HUES48 (cell line): ENCODE measurements at regions not wholly inside any gene's neighbourhood (a gene's known extent, or its start where the extent isn't known, plus 50 kb on each side); places are given as distances from the start of the nearest gene placed in this dataset.
"Not testable (repeated sequence)": the region's sequence is repeated elsewhere in the genome, so short reads cannot be mapped to it uniquely, and the experiment has no call there.

Experiments
- H3K27ac ChIP-seq: one replicate; pipeline ENCODE4 v1.7.0; 2013; ENCODE audit warnings: low read depth, low read length, inconsistent platforms
- H3K27me3 ChIP-seq: 2 replicates; pipeline ENCODE4 v1.6.1; 2013; ENCODE audit warnings: mild to moderate bottlenecking, low read length; ENCODE audit not compliant: control insufficient read depth, insufficient read depth
- H3K36me3 ChIP-seq: 2 replicates; pipeline ENCODE4 v1.6.1; 2013; ENCODE audit warnings: low read length; ENCODE audit not compliant: control insufficient read depth, insufficient read depth
- H3K4me1 ChIP-seq: 2 replicates; pipeline ENCODE4 v1.6.1; 2013; ENCODE audit warnings: mild to moderate bottlenecking, low read length; ENCODE audit not compliant: control insufficient read depth, insufficient read depth
- H3K4me3 ChIP-seq: 2 replicates; pipeline ENCODE4 v1.5.1; 2013; ENCODE audit warnings: mild to moderate bottlenecking, low read depth, low read length
- H3K9ac ChIP-seq: 2 replicates; pipeline ENCODE4 v1.6.1; 2013; ENCODE audit warnings: mild to moderate bottlenecking, low read depth, low read length, moderate library complexity
- H3K9me3 ChIP-seq: 2 replicates; pipeline ENCODE4 v1.6.1; 2013; ENCODE audit warnings: low read length; ENCODE audit not compliant: control insufficient read depth, insufficient read depth

DNA sequence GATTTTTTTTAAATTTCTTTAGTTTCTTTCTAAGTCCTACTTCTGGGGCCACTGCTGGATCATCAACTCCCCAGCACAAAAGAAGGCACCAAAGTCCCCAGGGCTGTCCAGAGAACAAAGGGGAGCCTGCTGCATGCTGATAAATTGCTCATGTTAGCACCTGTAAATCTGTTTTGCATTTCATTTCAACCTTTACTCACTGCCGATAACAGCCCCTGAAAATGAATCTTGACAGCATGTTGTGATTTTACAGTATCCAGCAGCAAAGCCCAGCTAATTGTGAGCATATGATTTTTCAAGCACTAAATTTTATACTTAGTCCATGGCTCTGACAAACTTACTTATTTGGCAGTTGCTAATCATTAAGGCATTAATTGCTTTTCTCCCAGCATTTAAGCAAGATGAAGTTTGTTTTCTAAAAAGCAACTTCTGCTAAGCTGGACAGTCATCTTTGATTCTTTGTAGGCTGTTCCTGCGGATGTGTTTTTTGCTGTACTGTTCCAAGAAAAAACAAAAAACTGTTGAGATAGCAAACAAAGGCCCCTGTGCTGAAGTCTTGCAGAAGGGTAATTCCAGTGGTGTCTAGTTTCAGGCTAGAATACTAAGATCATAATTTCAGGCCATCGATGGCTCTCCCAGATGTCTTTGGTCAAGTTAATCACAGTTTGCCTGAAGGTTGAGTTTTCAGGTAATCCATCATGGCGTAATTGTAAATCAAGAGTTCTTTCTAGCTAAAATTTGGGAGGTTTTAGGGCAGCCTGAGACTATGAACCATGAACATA, 73.1 kb upstream of the GAS1 start:
- Histone ChIP-seq H3K36me3 (no peaks in the 10 kb centered on the region), H3K9me3 (no peaks in the 10 kb centered on the region), H3K27ac (no peak overlapping the region), H3K27me3 (no peaks in the 10 kb centered on the region), H3K4me3 (no peak overlapping the region), H3K9ac (no peak overlapping the region), H3K4me1 (0 out of 2 replicates have a peak, but pooled peaks cover 5% of the 10 kb centered on the region)

DNA sequence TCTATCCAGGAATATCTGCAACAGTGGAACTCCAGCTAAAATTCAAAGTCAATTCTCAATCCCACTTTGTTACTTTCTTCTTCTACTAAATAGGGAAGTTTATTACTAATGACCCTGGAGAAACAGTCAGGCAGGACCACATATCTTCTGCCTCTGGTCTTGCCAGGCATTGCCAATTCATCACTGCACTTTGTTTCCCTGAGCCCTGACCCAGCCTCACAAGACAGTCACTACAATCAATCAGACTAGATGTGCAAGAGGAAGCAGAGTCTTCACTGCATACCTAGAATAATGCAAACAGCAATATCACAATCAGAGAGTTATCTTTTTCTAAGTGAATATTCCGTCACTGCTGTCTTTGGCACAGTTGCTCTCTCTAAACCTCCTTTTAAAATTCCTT, 74.9 kb upstream of the GAS1 start:
- no peak overlapping the region for H3K9ac ChIP-seq
- H3K4me3 ChIP-seq, result no peak overlapping the region
- no peaks in the 10 kb centered on the region for H3K9me3 ChIP-seq
- H3K27ac ChIP-seq, result no peak overlapping the region
- H3K4me1 ChIP-seq, result 0 out of 2 replicates have a peak, but pooled peaks cover 5% of the 10 kb centered on the region
- H3K27me3 ChIP-seq, result no peaks in the 10 kb centered on the region
- H3K36me3 ChIP-seq, result no peaks in the 10 kb centered on the region

DNA sequence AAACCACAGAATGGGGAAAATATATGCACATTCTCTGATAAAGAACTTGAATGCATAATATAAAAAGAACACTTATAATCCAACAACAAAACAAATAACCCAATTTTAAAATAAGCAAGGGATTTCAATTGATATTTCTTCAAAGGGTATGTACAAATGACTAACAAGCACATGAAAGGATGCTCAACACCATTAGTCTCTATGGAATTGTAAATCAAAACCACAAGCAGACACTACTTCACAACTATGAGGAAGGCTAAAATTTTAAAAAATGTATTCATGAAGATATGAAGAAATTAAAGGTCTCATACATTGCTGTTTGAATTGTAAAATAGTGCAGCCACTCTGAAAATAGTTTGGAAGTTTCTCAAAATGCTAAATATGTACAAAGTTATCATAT, 78.9 kb upstream of the GAS1 start:
- Histone ChIP-seq H3K4me1 (0 out of 2 replicates have a peak, but pooled peaks cover 5% of the 10 kb centered on the region), H3K36me3 (no peaks in the 10 kb centered on the region), H3K27ac (no peak overlapping the region), H3K4me3 (no peak overlapping the region), H3K27me3 (no peaks in the 10 kb centered on the region), H3K9me3 (no peaks in the 10 kb centered on the region), H3K9ac (no peak overlapping the region)

DNA sequence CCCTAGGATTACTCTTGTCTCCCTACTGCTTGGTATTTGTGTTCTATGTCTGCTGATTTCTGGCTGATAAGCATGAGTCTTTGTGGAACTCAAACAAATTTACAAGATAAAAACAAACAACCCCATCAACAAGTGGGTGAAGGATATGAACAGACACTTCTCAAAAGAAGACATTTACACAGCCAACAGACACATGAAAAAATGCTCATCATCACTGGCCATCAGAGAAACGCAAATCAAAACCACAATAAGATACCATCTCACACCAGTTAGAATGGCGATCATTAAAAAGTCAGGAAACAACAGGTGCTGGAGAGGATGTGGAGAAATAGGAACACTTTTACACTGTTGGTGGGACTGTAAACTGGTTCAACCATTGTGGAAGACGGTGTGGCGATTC, 81.5 kb upstream of the GAS1 start:
- not testable (repeated sequence) for H3K4me3 ChIP-seq, H3K27ac ChIP-seq, H3K36me3 ChIP-seq, H3K4me1 ChIP-seq, H3K9ac ChIP-seq, H3K27me3 ChIP-seq, H3K9me3 ChIP-seq

DNA sequence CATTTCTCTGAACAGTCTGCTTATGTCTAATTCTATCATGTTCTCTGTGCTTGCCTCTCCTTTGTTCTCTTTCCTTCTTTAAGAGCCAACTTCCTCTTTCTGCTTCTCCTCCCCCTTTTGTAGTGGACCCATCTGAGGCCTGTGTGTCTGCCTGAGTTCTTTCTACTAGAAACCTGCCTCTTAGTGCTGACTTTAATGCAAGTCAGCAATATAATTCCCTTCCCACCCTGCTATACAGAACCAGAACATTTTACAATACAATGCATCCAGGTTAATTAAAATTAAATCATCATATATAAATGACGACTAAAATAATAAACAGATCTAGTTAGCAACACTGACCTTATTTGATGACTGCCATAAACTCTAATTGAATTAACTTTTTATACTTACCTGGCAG, 82.6 kb upstream of the GAS1 start:
- Histone ChIP-seq H3K36me3 (no peaks in the 10 kb centered on the region), H3K9ac (no peak overlapping the region), H3K4me3 (no peak overlapping the region), H3K4me1 (peaks cover 5% of the 10 kb centered on the region; the same call in 1 of the 2 replicates), H3K27me3 (no peaks in the 10 kb centered on the region), H3K9me3 (no peaks in the 10 kb centered on the region), H3K27ac (no peak overlapping the region)

DNA sequence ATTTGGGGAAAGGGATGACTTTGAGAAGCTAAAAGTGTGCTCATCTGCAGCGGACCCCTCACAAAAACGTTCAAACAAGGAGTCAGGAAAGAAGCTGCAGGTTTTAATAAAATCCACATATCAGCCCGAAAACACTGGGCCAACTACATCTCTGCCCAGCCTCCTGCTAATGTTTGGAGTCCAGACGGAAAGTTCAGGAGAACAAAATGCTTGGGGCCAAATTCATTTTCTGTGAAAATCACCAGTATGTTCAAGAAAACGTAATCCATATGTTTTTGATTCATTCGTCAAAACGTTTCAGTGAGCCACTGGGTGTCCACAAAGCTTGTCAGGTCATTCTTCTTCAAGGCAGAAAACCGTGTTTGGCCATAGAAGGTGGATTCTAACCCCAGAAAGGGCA, 87.5 kb upstream of the GAS1 start:
- Histone ChIP-seq H3K36me3 (no peaks in the 10 kb centered on the region), H3K27me3 (no peaks in the 10 kb centered on the region), H3K4me1 (peaks cover 5% of the 10 kb centered on the region; the same call in 1 of the 2 replicates), H3K9me3 (no peaks in the 10 kb centered on the region), H3K4me3 (no peak overlapping the region), H3K27ac (no peak overlapping the region), H3K9ac (no peak overlapping the region)

DNA sequence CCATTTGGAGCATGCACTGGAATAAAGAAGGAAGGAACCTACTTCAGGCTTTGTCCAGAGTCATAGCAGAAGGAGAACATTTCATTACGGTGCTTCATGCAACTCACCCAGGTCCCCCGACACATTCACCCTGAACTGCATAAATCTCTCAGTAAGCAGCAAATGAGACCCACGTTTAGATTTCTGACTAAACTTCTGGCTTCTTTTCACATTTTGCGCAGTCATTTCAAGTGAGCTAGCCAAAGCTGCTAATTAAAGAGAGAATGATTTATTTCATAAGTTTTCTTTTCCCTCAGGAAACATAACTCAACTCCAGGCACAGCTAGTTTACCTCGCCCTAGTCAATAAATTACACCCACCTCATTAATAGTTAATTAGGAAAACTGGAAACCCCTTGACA, 88.6 kb upstream of the GAS1 start:
- no peaks in the 10 kb centered on the region for H3K9me3 ChIP-seq

DNA sequence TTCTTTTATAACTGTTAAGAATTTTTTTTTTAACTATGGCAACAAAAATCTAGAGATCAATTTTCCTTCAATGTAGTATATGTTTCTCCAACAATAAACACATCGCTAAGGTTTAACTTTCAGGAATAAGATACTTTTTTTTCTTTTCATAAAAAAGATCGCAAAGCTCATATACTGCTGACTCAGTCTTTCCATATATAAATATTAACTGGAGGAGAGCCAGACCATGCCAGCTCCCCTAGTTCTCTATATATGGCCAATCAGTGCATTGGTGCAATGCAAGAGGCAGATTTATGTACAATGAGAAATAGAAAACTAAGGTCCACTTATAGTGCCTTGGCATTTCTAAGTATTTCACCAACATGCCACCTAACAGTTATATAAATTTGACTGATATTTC, 89.2 kb upstream of the GAS1 start:
- Histone ChIP-seq H3K4me1 (peaks cover 5% of the 10 kb centered on the region; the same call in 1 of the 2 replicates), H3K27ac (no peak overlapping the region)

More for the DNA sequence above, 88.6 kb upstream of the GAS1 start:
- H3K27ac ChIP-seq, result no peak overlapping the region
- H3K4me1 ChIP-seq, result peaks cover 5% of the 10 kb centered on the region; the same call in 1 of the 2 replicates
- no peaks in the 10 kb centered on the region for H3K36me3 ChIP-seq
- H3K9ac ChIP-seq, result no peak overlapping the region
- H3K4me3 ChIP-seq, result no peak overlapping the region
- no peaks in the 10 kb centered on the region for H3K27me3 ChIP-seq

DNA sequence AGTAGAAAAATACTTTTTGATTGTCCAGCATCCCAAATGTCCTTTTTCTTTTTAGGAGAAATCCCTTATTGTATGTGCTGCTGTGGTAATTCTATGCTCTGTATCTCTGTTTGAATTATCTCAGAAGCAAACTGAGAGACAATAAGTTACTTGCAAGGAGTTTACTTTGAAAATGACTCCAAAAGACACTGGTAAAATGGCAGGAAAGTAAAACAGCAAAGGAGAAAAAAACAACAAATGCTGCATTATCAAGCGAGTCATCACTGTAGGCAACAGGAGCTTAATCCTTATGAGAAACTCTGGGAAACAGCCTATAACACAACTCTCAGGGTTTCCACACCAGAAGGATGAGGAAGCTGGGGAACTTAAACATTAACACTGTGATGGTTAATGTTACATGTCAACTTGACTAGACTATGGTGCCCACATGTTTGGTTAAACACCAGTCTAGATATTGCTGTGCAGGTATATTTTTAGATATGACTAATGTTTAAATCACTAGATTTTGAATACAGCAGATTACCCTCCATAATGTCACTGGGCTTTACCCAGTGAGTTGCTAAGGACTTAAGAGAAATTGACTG, 92.6 kb upstream of the GAS1 start:
- Histone ChIP-seq H3K27ac (no peak overlapping the region), H3K36me3 (no peaks in the 10 kb centered on the region), H3K27me3 (no peaks in the 10 kb centered on the region), H3K9ac (no peak overlapping the region), H3K9me3 (peaks cover 5% of the 10 kb centered on the region; the same call in 1 of the 2 replicates), H3K4me3 (no peak overlapping the region), H3K4me1 (no peaks in the 10 kb centered on the region)

More for the DNA sequence above, 89.2 kb upstream of the GAS1 start:
- H3K9me3 ChIP-seq, result peaks cover 2% of the 10 kb centered on the region; the same call in 1 of the 2 replicates
- H3K36me3 ChIP-seq, result no peaks in the 10 kb centered on the region
- no peaks in the 10 kb centered on the region for H3K27me3 ChIP-seq
- H3K4me3 ChIP-seq, result no peak overlapping the region
- no peak overlapping the region for H3K9ac ChIP-seq

DNA sequence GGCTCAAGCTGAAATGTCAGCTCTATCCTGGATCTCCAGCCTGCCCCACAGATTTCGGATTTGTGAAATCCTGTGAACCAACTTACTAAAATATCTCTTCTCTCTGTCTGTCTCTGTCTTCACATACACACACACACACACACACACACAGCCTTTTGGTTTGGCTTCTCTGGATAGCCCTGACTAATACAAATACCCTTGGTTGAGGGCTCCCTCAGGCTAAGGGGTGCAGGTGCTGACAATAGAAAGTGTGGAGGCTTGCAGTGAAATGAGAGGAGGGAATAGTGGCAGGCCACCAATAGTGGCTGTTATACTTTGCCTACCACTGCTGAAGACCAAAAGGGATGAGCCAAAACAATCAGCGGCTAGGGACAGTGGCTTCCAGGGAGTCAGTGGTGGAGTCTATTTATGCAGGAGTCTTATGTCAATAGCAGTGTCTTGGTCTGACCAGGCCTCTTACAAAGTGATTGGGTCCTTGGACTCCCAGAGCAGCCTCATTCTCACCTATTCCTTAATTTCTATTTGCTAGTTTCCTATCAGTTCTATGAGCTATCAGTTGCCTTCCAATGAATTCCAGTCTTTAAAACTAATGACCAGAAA, 93.2 kb upstream of the GAS1 start:
- H3K4me3 ChIP-seq, result peak overlapping the region; percentile 62
- no peak overlapping the region for H3K9ac ChIP-seq
- no peaks in the 10 kb centered on the region for H3K27me3 ChIP-seq
- peaks cover 5% of the 10 kb centered on the region; the same call in 1 of the 2 replicates for H3K9me3 ChIP-seq
- H3K27ac ChIP-seq, result no peak overlapping the region
- H3K36me3 ChIP-seq, result no peaks in the 10 kb centered on the region
- no peaks in the 10 kb centered on the region for H3K4me1 ChIP-seq
